MV-4-11 (cell line): ENCODE measurements at regions not wholly inside any gene's neighbourhood (a gene's known extent, or its start where the extent isn't known, plus 50 kb on each side); places are given as distances from the start of the nearest gene placed in this dataset.

ENCODE experiments used
- DNase-seq: peaks from one replicate; lab custom pipeline; 2025; lab: John Stamatoyannopoulos, UW

DNA sequence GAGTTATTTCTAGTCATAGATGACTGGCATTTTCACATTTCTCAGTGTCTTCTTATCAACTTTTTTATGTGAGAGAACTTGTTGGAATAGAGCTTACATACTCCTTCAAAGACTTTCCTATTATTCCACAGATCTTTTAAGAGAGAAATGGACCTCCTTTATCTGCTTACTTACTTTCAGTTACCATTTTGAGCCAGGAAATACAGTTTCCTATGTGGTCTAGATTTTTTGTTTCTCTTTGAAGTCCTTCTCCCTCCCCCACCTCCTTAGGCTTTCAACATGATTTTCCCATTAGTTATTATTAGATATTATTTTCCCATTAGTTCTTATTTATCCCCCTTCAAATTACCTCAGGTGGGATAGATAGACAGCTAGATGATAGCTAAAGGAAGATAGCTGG lies 289.1 kb upstream of the ITGA1 start:
- no peak for DNase-seq

DNA sequence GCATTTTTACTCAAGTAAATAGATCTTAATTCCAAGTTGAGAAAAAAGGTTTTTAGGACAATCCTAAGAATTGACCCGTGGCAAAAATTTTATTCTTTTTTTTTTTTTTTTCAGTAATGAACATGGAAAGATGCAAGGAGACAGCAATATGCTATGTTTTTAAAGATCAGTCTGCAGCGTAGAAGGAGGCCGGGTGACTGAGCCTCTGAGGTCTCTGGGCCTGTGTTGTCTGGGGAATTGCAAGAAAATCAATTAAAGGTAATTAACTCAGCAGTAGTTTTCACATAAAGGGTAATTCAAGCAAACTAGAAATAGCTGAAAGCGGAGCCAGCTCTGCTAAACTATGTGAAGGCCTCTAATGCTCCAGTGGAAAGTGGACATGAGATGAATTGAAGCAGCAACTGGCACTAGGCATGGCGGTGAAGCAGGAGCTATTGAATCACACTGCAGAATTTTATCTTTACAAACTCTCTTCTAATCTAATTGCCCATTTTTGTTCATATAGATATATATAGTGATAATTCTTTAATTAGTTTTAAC lies 285.2 kb upstream of the ITGA1 start:
- DNase-seq, result no peak

DNA sequence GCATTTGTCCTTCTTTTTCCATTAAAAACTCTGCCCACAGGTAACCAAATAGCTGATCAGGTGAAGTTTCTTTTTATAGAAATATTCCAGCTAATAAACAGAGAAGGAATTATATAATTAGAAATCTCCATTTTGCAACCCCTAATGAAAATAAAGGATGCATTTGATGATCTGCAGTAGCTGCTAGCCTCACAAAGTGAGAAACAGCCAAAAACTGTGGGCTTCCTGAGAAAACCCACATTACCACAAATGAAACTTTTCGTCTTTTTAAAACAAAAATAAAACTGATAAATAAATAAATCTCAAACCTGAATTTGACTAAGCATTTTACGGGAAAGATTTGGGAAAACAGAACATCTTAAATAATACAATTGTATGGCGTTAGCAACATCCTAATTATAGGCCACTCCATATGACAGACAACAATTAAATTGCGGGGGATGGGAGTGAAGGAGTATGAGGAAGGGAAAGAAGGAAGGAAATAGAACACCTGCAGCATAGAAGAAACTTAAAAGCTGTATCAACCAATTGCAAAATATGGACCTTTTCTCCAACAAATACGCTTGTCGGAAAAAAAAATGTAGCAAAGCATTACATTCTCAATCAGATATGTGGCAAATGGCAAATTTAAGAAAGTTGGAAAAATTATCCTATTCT lies 283.0 kb upstream of the ITGA1 start:
- no peak for DNase-seq

DNA sequence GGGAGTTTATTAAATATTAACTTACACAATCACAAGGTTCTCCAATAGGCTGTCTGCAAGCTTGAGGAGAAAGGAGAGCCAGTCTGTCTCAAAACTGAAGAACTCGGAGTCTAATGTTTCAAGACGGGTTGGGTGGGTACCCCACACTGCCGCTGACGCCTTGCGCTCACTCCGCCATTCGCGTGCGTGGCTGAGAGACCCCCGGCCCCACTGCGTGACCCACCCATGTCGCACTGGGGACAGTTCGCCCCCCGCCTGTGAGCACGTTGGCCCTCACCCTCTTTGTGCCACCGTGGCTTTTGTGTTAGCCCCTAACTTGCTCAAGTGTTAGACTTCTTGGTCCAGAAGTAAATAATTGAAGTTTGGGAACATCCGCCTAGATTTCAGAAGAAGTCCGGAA lies 270.0 kb upstream of the ITGA1 start:
- no peak for DNase-seq

DNA sequence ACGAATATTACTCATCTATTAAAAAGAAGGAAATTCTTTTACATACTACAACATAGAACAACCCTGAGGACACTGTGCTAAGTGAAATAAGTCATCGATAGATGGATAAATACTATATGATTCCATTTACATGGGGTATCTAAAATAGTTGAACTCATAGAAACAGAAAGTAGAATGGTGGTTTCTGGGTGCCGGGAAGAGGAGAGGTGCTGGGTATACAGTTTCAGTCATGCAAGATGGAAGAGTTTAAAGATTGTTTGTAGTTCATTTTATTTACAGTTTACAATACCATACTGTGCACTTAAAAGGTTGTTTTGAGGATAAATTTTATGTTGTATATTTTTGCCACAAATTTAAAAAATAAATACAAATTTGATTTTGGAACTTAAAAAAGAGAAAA lies 267.5 kb upstream of the ITGA1 start:
- DNase-seq, result no peak

DNA sequence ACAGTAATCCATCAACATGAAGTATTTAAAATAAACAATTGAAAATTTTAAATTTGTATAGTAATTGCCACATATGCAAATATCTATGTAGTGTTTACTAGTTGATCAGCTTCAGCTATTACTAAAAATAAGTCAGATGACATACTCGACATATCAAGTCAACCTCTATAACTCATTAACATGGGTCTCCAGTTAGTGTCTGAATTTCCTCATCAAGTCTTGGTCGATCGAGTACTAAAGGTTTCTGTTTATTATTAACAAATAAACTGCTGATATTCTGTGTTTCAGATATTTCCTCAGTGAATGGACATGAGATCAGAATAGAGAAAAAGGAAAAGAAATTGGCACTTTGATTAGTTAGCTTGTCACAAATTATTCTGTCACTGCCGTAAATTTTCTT lies 266.5 kb upstream of the ITGA1 start:
- no peak for DNase-seq

DNA sequence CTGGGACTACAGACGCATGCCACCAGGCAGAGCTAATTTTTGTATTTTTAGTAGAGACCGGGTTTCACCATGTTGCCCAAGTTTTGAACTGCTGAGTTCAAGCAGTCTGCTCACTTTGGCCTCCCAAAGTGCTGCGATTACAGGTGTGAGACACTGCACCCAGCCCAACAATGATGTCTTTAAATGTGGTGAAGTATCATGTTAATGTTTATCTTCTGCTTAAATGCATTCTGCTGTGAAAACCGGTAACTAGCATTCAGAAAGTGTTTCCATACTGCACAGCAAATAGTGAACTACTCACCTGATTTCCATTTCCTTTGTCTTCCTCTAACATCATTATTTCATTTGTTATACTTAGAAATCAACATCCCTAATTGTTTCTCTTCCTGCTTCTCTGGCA lies 264.0 kb upstream of the ITGA1 start:
- DNase-seq, result no peak

DNA sequence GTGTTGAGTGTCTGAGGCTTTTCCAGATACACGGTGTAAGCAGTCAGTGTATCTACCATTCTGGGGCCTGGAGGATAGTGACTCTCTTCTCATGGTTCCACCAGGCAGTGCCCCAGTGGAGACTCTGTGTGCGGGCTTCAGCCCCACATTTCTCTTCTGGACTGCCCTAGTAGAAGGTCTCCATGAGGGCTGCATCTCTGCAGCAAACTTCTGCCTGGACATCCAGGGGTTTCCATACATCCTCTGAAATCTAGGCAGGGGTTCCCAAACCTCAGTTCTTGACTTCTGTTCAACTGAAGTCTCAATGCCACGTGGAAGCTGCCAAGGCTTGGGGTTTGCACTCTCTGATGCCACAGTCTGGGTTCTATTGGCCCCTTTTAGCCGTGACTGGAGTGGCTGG lies 256.6 kb upstream of the ITGA1 start:
- DNase-seq, result no peak

DNA sequence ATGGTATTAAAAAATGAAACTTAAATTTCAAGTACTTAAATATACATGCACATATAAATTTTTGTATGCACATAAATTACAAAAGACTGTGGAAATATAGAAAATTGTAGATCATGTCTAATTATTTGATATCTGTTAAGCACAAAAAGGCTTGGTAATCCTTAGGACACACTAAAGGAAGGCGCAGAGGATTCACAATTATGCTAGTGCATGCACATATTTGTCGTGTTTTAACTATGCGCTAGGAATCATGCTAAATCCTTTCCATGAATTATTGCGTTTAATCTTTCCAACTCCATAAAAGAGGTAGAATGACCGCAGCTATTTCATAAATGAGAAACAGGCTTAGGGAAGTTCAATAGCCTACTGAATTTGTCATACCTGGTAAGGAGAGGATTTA lies 244.1 kb upstream of the ITGA1 start:
- no peak for DNase-seq

DNA sequence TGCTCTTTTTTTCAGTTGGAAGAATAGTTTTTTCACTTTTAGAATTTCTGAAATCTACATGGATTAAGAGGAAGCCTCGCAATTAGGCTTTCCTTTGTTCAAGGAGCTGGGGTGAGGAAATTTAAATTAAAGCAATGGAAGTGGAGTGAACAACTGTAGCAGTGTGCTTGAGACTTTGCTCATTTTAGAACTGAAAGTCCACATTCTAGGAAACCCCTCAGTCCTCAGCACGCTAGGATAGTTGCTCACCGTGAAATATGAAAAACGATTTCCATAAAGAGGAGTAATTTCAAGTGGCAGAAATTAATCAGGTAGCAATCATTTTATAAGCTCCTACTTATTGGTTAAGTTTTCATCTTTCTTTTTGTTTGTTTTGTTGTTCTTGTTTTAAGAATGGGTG lies 243.0 kb upstream of the ITGA1 start:
- no peak for DNase-seq

DNA sequence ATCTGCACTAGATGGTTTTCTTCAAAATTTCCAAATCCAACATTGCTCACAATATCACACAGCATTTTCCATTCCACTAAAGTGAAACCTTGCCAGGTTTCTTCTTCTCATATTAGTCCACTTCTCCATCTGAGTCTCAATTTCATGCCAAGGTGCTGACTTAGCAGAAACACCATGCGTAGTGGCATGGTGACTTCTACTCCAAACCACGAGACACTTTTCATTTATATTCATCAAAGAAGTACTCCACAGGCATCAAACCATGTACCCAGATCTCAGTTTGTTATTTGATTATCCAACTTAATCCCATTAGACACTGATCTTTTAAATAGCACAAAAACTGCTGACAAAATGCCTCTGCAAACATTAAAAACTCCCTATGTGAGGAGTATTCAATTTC lies 233.4 kb upstream of the ITGA1 start:
- DNase-seq, result no peak

DNA sequence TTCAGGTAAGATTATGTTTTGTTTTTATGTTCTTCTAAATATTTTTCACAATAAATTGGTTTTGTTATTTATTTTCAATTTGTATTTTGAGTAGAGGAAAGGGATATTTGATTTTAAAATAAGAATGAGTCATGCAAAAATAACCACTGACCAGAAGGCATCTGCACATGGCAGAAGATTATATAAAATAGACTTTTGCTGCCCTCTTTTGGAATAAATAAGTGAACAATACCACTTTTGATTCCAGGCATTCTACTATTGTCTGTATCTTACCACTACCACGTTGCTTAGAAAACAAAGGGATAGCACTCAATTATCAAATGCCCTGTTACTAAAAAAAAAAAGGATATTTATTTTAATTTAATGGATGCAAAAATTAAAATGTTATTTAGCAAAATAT lies 227.3 kb upstream of the ITGA1 start:
- DNase-seq, result peak; percentile 25

DNA sequence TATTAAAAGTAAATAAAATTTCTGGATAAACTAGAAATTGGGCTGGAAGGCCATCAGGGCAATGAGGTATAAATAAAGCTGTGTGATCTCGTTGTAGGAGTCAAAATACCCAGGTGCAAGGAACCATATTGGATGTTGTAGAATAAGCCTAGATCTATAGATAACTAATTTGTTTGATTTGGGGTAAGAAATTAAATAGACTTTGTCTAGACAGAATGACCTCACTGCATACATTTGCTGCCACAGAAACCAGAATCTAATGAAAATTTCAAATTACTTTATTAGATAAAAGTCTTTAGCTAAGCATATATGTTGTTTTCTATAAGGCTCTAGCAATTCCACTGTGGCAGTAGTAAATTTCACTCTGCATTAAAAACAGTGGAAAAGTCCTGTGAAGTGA lies 225.2 kb upstream of the ITGA1 start:
- DNase-seq, result no peak

DNA sequence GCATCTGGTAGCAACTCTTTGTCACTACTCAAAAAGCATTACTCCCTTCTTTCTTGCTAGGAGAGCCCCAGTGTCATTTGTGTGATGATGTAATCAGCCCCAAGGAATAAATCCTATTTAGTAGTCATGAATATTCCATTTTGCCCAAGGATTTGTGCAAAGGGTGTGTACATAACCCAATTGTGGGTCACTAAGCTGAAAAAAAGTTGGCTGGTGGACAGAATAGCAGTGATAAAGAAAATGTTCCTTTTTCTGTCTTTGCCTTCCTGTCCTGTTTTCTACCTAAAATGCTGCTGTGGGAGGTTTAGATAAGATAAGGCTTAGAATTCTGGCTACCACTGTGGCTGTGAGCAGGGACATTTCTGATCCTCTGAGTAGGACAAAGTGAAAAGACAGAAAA lies 223.1 kb upstream of the ITGA1 start:
- DNase-seq, result no peak

DNA sequence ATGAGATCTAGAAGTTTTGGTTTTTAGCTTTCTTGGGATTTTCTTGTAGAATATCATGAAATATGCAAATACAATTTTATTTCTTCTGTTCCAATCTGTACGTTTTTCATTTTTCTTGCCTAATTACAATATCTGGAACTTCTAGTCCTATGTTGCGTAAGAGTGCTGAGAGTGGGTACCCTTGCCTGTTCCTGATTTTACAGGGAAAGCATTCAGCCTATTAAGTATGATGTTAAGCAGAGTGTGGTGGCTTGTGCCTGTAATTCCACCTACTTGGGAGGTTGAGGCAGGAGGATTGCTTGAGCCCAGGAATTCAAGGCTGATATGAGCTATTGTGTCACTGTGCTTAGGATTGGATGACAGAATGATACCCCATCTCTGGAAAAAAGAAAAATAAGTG lies 210.2 kb upstream of the ITGA1 start:
- no peak for DNase-seq

DNA sequence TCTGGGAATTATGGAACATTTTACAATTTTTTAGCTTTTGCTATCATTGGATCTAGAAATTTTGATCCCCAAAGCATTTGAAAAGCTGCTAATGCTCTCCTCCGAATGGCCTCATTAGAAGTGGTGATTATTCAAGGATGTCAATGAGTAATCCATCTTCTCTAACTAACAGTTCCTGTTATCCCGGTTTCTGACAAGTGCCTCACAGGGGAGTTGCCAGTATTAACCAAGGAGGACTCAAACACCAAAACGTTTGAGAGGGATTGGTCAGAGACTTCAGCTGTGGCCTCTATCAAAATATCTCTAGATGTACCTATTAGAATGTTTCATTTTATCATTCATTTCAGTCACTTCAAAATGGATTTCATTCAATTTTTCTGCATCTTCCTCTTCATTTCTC lies 208.3 kb upstream of the ITGA1 start:
- no peak for DNase-seq

DNA sequence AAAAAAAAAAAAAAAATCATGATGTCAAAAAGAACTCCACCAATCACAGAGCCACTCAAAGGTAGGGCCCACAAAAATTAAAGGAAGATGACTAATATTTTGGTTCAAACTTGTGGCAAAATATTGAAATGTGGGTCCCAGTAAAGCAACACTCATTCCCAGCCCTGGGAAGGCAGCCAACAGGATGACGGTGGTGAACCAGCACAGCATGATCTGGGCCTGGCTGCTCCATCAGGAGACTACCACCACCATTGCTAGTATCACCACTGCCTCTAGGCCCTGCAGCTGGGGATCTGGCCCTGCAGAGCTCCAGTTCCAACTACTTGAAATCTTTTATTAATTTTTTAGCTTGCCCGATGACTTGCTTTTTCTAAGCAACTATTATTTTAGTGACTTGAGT lies 206.8 kb upstream of the ITGA1 start:
- no peak for DNase-seq

DNA sequence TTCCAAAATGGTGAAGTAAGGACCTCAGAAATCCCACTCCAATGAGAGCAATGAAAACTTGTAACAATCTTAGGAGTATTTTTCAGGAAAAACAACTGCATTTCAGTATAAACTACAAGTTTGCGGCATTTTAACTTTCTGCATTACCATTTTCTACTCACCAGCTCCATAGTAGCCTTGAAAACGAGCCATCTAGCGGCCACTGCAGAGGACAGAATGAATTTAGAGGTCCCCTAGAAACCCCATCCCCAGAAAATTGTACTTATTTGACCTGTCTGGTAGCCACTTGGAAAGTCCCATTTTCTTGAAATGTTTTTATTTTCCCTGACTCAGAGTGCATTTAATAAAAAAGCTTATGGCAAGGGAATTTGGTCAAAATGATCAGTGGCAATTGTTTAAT lies 205.4 kb upstream of the ITGA1 start:
- DNase-seq, result no peak

DNA sequence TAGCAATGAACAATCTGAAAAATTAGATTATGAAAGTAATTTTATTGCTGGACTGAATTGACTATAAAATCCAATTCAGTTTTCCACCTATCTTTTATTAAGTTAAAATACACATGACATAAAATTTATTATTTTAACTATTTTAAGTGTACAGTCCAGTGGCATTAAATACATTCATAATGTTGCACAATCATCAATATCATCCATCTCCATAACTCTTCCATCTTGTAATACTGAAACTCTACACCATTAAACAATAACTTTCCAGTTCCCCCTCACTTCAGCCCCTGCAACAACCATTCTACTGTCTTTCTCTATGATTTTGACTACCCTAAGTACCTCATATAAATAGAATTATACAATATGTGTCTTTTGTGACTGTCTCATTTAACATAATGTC lies 200.6 kb upstream of the ITGA1 start:
- DNase-seq, result no peak

DNA sequence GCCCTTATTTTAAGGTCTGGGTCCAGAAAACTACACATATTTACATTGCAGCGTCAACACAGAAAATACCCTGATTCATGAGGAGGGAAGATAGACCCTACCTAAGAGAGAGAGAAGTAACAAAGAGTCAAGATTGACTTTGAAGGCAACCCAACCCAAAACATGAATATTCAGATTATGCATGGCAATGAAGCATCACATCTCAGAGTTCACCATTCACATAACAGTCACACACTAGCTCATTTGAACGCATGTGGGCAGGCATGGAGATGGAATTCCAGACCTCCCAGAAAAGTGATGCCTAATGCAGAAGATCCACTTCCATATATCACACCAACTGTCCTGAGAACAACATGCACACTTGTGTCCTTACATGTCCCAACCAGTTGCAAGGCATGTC lies 190.1 kb upstream of the ITGA1 start:
- DNase-seq, result no peak

DNA sequence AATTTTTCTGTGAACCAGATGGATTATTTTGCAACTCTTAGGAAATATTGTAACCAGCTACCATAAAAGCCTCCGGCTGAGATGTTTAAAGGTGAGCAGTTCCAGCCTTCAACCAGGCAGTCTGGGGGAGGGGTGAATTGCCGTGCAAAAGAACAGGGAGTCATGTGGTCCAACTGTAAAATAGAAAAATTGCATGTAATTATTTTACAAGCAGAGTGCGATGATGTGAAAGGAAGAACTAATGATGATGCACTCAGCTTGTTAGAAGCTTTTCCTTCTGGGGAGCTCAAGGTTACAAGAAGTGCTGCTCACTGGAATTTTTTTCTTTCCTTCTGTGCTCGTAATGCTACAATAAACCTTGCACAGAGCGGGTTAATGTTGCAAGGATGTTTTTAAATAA lies 188.7 kb upstream of the ITGA1 start:
- DNase-seq, result no peak

DNA sequence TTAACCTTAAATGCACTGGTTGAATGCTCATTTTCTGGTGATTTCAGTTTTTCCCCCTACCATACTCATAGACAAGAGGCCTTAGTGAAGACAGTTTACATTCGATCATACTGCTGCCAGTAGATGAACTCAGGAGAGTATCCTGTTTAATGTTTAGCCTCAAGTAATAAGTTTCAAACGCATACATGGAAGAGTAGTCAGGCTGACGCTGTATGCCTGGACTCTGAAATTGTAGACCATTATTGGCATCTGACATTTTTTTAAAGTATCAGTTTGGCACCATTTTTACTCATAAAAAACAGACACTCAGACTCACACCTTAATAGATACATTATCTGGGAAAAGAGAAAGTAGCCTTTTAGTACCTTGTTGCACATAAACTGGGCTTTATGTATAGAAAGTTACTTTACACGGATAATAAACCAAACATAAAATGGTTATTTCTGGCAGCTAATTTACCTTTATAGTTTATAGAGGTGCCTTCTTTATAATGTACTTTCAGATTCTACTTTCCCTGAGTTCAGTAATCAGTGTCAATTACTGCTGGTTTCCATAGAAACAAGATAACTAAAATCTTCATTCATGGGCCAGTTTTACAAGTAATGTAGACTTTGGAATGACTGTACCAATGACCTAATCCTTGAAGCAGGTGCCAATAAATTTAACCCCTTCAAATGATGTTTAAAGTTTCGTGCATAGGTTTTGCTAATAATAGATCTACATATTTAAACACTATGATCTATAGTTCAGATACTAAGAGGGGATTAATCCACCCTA lies 183.8 kb upstream of the ITGA1 start:
- DNase-seq, result no peak
